Loucy (cell line): ENCODE measurements at regions not wholly inside any gene's neighbourhood (a gene's known extent, or its start where the extent isn't known, plus 50 kb on each side); places are given as distances from the start of the nearest gene placed in this dataset.

Experiments
- EZH2phosphoT487 ChIP-seq: fragments of 200-600 bp; IDR thresholded peaks from 2 replicates; pipeline ENCODE4 v1.6.1; 2018; ENCODE audit warnings: antibody characterized with exemption, mild to moderate bottlenecking, moderate library complexity, borderline replicate concordance
- TF ChIP-seq, protein P1 (sequence below): fragments of 200-600 bp; sonication (generic); conservative IDR thresholded peaks from 2 replicates; pipeline ENCODE4 v1.5.1; 2014; ENCODE audit warnings: mild to moderate bottlenecking, antibody characterized with exemption, low read length

DNA sequence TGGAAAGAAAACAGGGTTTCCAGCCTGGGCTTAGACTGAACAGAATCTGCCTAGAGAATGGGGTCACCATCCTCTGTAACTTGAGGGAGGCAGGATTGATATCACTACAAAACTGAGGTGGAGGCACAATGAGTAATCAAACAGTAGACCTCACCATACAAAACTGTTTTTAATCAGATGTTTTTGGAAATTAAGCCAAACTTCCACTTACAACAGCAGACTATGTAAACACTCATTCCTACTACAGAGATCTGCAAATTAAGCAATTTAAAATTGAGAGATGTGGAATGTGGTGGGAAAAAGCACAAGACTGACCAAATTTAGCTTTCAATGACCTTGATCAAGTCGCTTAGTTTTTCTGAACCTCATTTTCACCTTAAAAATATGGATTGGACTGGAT is 104.3 kb upstream of the SLC38A4 start:
- TF ChIP-seq, protein P1, sequence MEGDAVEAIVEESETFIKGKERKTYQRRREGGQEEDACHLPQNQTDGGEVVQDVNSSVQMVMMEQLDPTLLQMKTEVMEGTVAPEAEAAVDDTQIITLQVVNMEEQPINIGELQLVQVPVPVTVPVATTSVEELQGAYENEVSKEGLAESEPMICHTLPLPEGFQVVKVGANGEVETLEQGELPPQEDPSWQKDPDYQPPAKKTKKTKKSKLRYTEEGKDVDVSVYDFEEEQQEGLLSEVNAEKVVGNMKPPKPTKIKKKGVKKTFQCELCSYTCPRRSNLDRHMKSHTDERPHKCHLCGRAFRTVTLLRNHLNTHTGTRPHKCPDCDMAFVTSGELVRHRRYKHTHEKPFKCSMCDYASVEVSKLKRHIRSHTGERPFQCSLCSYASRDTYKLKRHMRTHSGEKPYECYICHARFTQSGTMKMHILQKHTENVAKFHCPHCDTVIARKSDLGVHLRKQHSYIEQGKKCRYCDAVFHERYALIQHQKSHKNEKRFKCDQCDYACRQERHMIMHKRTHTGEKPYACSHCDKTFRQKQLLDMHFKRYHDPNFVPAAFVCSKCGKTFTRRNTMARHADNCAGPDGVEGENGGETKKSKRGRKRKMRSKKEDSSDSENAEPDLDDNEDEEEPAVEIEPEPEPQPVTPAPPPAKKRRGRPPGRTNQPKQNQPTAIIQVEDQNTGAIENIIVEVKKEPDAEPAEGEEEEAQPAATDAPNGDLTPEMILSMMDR, result no peak
- no peak for TF ChIP-seq EZH2phosphoT487
